HS-27A (cell line): ENCODE measurements at regions not wholly inside any gene's neighbourhood (a gene's known extent, or its start where the extent isn't known, plus 50 kb on each side); places are given as distances from the start of the nearest gene placed in this dataset.
A peak's percentile ranks its signal among the peaks of the same experiment; 100 is the strongest.

Experiments
- DNase-seq: peaks from one replicate; pipeline ENCODE4 v3.0.0-alpha.2; 2012; ENCODE audit warnings: low read depth, missing footprints

GRCh38 chr2:220051716-220052115, 424.3 kb downstream of the SLC4A3 start:
- no peak for DNase-seq

- no peak for DNase-seq
These were observed 426.5 kb downstream of the SLC4A3 start for GRCh38 chr2:220053919-220054318.

GRCh38 chr2:220057391-220057790, 430.0 kb downstream of the SLC4A3 start:
- DNase-seq = no peak

- no peak for DNase-seq
These were observed 430.5 kb downstream of the SLC4A3 start for GRCh38 chr2:220057916-220058315.

GRCh38 chr2:220064111-220065030, 436.9 kb downstream of the SLC4A3 start:
- no peak for DNase-seq

GRCh38 chr2:220065581-220065980, 438.2 kb downstream of the SLC4A3 start:
- DNase-seq = no peak

- no peak for DNase-seq
These were observed 441.4 kb downstream of the SLC4A3 start for GRCh38 chr2:220068846-220069245.

GRCh38 chr2:220070349-220070748, 442.9 kb downstream of the SLC4A3 start:
- no peak for DNase-seq

- no peak for DNase-seq
These were observed 444.3 kb downstream of the SLC4A3 start for GRCh38 chr2:220071696-220072095.

GRCh38 chr2:220072669-220073220, 445.3 kb downstream of the SLC4A3 start:
- no peak for DNase-seq

- DNase-seq = no peak
These were observed 448.4 kb downstream of the SLC4A3 start for GRCh38 chr2:220075835-220076234.

GRCh38 chr2:220076734-220077133, 449.3 kb downstream of the SLC4A3 start:
- DNase-seq = no peak

GRCh38 chr2:220077488-220077887, 450.1 kb downstream of the SLC4A3 start:
- DNase-seq = no peak

- no peak for DNase-seq
These were observed 451.0 kb downstream of the SLC4A3 start for GRCh38 chr2:220078439-220078838.

GRCh38 chr2:220079595-220079994, 452.2 kb downstream of the SLC4A3 start:
- DNase-seq = no peak

- DNase-seq = no peak
These were observed 453.7 kb downstream of the SLC4A3 start for GRCh38 chr2:220081171-220081570.

- no peak for DNase-seq
These were observed 462.6 kb downstream of the SLC4A3 start for GRCh38 chr2:220090050-220090449.

GRCh38 chr2:220096406-220096805, 469.0 kb downstream of the SLC4A3 start:
- DNase-seq = peak; percentile 3

- no peak for DNase-seq
These were observed 474.6 kb downstream of the SLC4A3 start for GRCh38 chr2:220101980-220102379.

- DNase-seq = no peak
These were observed 476.2 kb downstream of the SLC4A3 start for GRCh38 chr2:220103596-220103995.

GRCh38 chr2:220104871-220105351, 477.5 kb downstream of the SLC4A3 start:
- peak; percentile 40 for DNase-seq

GRCh38 chr2:220106065-220106464, 478.6 kb downstream of the SLC4A3 start:
- DNase-seq = no peak

GRCh38 chr2:220107380-220107791, 480.0 kb downstream of the SLC4A3 start:
- DNase-seq = no peak
